ENCODE measurements at regions not wholly inside any gene's neighbourhood (a gene's known extent, or its start where the extent isn't known, plus 50 kb on each side); places are given as distances from the start of the nearest gene placed in this dataset.

GRCh38 chr5:112669328-112669963 lies 68.2 kb upstream of the APC start:
- Histone ChIP-seq H3K79me2 (ENCODE audit: control insufficient read depth, insufficient read depth, low read length) (no peaks in the 10 kb centered on the region), H3K9ac (ENCODE audit: insufficient read depth in 1 of 2, low read depth in 2 of 2, low read length in 2 of 2) (no peak overlapping the region), H3K27me3 (ENCODE audit: control insufficient read depth in 2 of 2, insufficient read depth in 2 of 2, low read length in 2 of 2) (peaks cover 0 to 7% of the 10 kb centered on the region in 2 experiments; a peak in 4 of 5 replicates), H4K20me1 (replicated peaks; ENCODE audit: control insufficient read depth, insufficient read depth, low read length) (no peaks in the 10 kb centered on the region), H3K4me2 (ENCODE audit: insufficient read depth, low read length) (no peak overlapping the region), H3K4me1 (replicated peaks in 1 of 2; ENCODE audit: control insufficient read depth in 2 of 2, insufficient read depth in 2 of 2, low read length in 2 of 2) (no peaks in the 10 kb centered on the region), H3K36me3 (ENCODE audit: control insufficient read depth, insufficient read depth, low read length) (no peaks in the 10 kb centered on the region), H3K9me3 (replicated peaks; ENCODE audit: control insufficient read depth, insufficient read depth, low read depth, low read length) (no peaks in the 10 kb centered on the region), H3K9me1 (ENCODE audit: control insufficient read depth, insufficient read depth, low read length) (no peaks in the 10 kb centered on the region), H2AFZ (ENCODE audit: low read depth, low read length) (no peak overlapping the region), H3K4me3 (no peak overlapping the region), H3K27ac (ENCODE audit: extremely low read depth, low read depth, low read length) (no peak overlapping the region)
- intact Hi-C loops (cut with micrococcal nuclease) (loop anchor here (10.0 kb wide), 1 partner anchor 115 kb away; no protein-coding TSS in a partner anchor), in situ Hi-C loops (cut with MboI) (no loop called here)
- no TSS peak for BruUV-seq (replicated peaks)
- peak; percentile 6 for FAIRE-seq
- ATAC-seq = no peak; the same call in 2 of the 3 replicates
- no peak for DNase-seq (ENCODE audit: extremely low read depth in 1 of 4, low spot score in 3 of 4)
- POLR2A ChIA-PET = interaction anchor here (0.9 to 1.0 kb wide), 2 partner anchors 21 to 26 kb away, joined by 3 to 4 read pairs; no protein-coding TSS in a partner anchor
- WGBS (ENCODE audit: insufficient coverage, low coverage, missing lambda C conversion rate) = 1% methylated on average over 5 of the region's 5 CpGs
- CTCF ChIA-PET (ENCODE audit: low intra/inter-chr PET ratio) = no interaction called here
- TF ChIP-seq PREB (CRISPR knock-in tag; IDR thresholded peaks at IDR 0.05) (no peak), MAZ (CRISPR knock-in tag; conservative IDR thresholded peaks at IDR 0.05 in 1 of 2, IDR thresholded peaks at IDR 0.05 in 1 of 2) (no peak), MAFF (IDR thresholded peaks at IDR 0.05; ENCODE audit: low read length) (no peak), ZNF780A (CRISPR knock-in tag; IDR thresholded peaks at IDR 0.05) (no peak), GABPA (tag; conservative IDR thresholded peaks at IDR 0.05; ENCODE audit: low read depth) (no peak), PTTG1 (tag; IDR thresholded peaks at IDR 0.05; ENCODE audit: low read depth) (no peak), PHB (CRISPR knock-in tag; IDR thresholded peaks at IDR 0.05) (no peak), ARID2 (IDR thresholded peaks at IDR 0.05) (no peak), ZNF318 (IDR thresholded peaks at IDR 0.05; ENCODE audit: borderline replicate concordance in 1 of 2, low read depth in 1 of 2) (no peak), VEZF1 (CRISPR knock-in tag; IDR thresholded peaks at IDR 0.05) (no peak), ZNF253 (CRISPR knock-in tag; conservative IDR thresholded peaks at IDR 0.05) (no peak), XRCC5 (IDR thresholded peaks at IDR 0.05; ENCODE audit: low read depth, low read length) (no peak)
